Stomach (tissue), 8 donors: ENCODE measurements at regions not wholly inside any gene's neighbourhood (a gene's known extent, or its start where the extent isn't known, plus 50 kb on each side); places are given as distances from the start of the nearest gene placed in this dataset.
A peak's percentile ranks its signal among the peaks of the same experiment; 100 is the strongest.
"Not testable (repeated sequence)": the region's sequence is repeated elsewhere in the genome, so short reads cannot be mapped to it uniquely, and the experiment has no call there.

Experiments
- DNase-seq, 2 donors: peaks; one replicate each; pipeline versions ENCODE4 v3.0.0 to v3.0.0-alpha.2; 2013 to 2019
- H3K27ac ChIP-seq, 5 donors: fragments of 200-600 bp in 4 of 5; sonication (generic) in 4 of 5; one replicate each; pipeline ENCODE4 v1.5.1; 2013 to 2019; ENCODE audit warnings: mild to moderate bottlenecking in 1 of 5, moderate library complexity in 1 of 5
- H3K27me3 ChIP-seq, 3 donors: fragments of 200-600 bp; sonication (generic); one replicate each; pipeline ENCODE4 v1.5.1; 2017 to 2019; ENCODE audit warnings: mixed run types in 1 of 3
- H3K36me3 ChIP-seq, 4 donors: fragments of 200-600 bp; sonication (generic); 1 replicate in 3 of 4; 2 replicates in 1 of 4; pipeline ENCODE4 v1.5.1; 2016 to 2019
- H3K4me1 ChIP-seq, 4 donors: fragments of 200-600 bp; sonication (generic); one replicate each; pipeline ENCODE4 v1.5.1; 2016 to 2019
- H3K4me3 ChIP-seq, 4 donors: fragments of 200-600 bp; sonication (generic) in 3 of 4; one replicate each; pipeline ENCODE4 v1.5.1; 2016 to 2019; ENCODE audit warnings: mild to moderate bottlenecking in 1 of 4
- H3K9me3 ChIP-seq, 4 donors: fragments of 200-600 bp; sonication (generic); one replicate each; pipeline ENCODE4 v1.5.1; 2016 to 2019
- CTCF ChIP-seq, 7 experiments: fragments of 450-650 bp in 4 of 7; fragments of 200-600 bp in 3 of 7; sonication (generic) in 3 of 7; IDR thresholded peaks; one replicate each; pipeline ENCODE4 v1.5.1; 2016 to 2019; ENCODE audit warnings: antibody characterized with exemption in 7 of 7, control low read depth in 2 of 7, mild to moderate bottlenecking in 1 of 7
- EP300 ChIP-seq: sonication (generic); formaldehyde crosslinking; IDR thresholded peaks from one replicate; pipeline ENCODE4 v1.6.1; 2017; ENCODE audit warnings: antibody characterized with exemption
- POLR2A ChIP-seq, 4 donors: fragments of 450-650 bp; IDR thresholded peaks; one replicate each; pipeline ENCODE4 v1.6.1; 2016; ENCODE audit warnings: antibody characterized with exemption in 4 of 4, control low read depth in 2 of 4, mild to moderate bottlenecking in 1 of 4, moderate library complexity in 1 of 4
- POLR2AphosphoS5 ChIP-seq, 3 donors: sonication (generic); formaldehyde crosslinking; IDR thresholded peaks; one replicate each; pipeline ENCODE4 v1.6.1; 2016; ENCODE audit warnings: antibody characterized with exemption in 3 of 3
- WGBS, 5 donors: extraction: QIAGEN DNeasy Blood & Tissue Kit in 3 of 5; methylation state at CpG; one replicate each; pipeline versions ENCODE4 v1.1.5 to v1.1.7; 2013 to 2018; 5-methylcytosine and 5-hydroxymethylcytosine counted together
- intact Hi-C: fragments of 100-400 bp; cut with DNase I; formaldehyde crosslinking; loops from one replicate; pipeline ENCODE4 v1.15.1; 2023; ENCODE audit warnings: low total_unique reads
- donor health status: healthy with polysubstance abuse.
- donor health status: Bipolar disorder and iron deficiency.
- donor health status: healthy.

GRCh38 chr1:840592-840991, 83.1 kb upstream of the SAMD11 start:
- H3K27me3 ChIP-seq, H3K4me1 ChIP-seq, DNase-seq, intact Hi-C loops, H3K9me3 ChIP-seq, H3K27ac ChIP-seq, H3K4me3 ChIP-seq: not testable (repeated sequence)
- H3K36me3 ChIP-seq, result peaks cover 0 to 21% (median 18%) of the 10 kb centered on the region in 4 donors
- 85 to 94% (median 89%) methylated on average over 6 of the region's 6 CpGs for WGBS, 5 donors

- WGBS, 5 donors, result 73 to 88% (median 82%) methylated on average over 8 to 10 of the region's 15 CpGs
- H3K27me3 ChIP-seq, H3K9me3 ChIP-seq, H3K27ac ChIP-seq, H3K4me3 ChIP-seq, DNase-seq, intact Hi-C loops, H3K4me1 ChIP-seq: not testable (repeated sequence)
- peaks cover 0 to 21% (median 18%) of the 10 kb centered on the region in 4 donors for H3K36me3 ChIP-seq
These were observed 81.9 kb upstream of the SAMD11 start for GRCh38 chr1:841671-842425.

- H3K27me3 ChIP-seq, H3K4me3 ChIP-seq, H3K4me1 ChIP-seq, H3K9me3 ChIP-seq, DNase-seq, H3K27ac ChIP-seq, intact Hi-C loops: not testable (repeated sequence)
- 87 to 91% (median 90%) methylated on average over 6 to 10 of the region's 10 CpGs for WGBS, 5 donors
- H3K36me3 ChIP-seq, result peaks cover 0 to 28% (median 18%) of the 10 kb centered on the region in 4 donors
These were observed 80.9 kb upstream of the SAMD11 start for GRCh38 chr1:842799-843198.

- H3K4me3 ChIP-seq, intact Hi-C loops, DNase-seq, H3K27ac ChIP-seq, H3K27me3 ChIP-seq, H3K4me1 ChIP-seq, H3K9me3 ChIP-seq: not testable (repeated sequence)
- WGBS, 5 donors, result 90 to 97% (median 94%) methylated on average over 5 of the region's 5 CpGs
- peaks cover 0 to 40% (median 24%) of the 10 kb centered on the region in 4 donors for H3K36me3 ChIP-seq
These were observed 79.8 kb upstream of the SAMD11 start for GRCh38 chr1:843946-844345.

GRCh38 chr1:844472-845026, 79.2 kb upstream of the SAMD11 start:
- Histone ChIP-seq H3K27me3 (no peaks in the 10 kb centered on the region), H3K4me1 (no peaks in the 10 kb centered on the region), H3K36me3 (peaks cover 0 to 44% (median 26%) of the 10 kb centered on the region in 4 donors), H3K4me3 (no peak overlapping the region), H3K9me3 (no peaks in the 10 kb centered on the region), H3K27ac (no peak overlapping the region)
- intact Hi-C loops, result no loop called here
- no peak for TF ChIP-seq POLR2A (IDR thresholded peaks at IDR 0.05)
- no peak for TF ChIP-seq EP300
- no peak for TF ChIP-seq CTCF (IDR thresholded peaks at IDR 0.05)
- no peak for TF ChIP-seq POLR2AphosphoS5 (IDR thresholded peaks at IDR 0.05)
- WGBS, 5 donors, result 64 to 76% (median 68%) methylated on average over 12 to 13 of the region's 13 CpGs
- DNase-seq, result no peak

GRCh38 chr1:845641-846040, 78.1 kb upstream of the SAMD11 start:
- H3K36me3 ChIP-seq, result peaks cover 0 to 52% (median 28%) of the 10 kb centered on the region in 4 donors
- H3K27me3 ChIP-seq, intact Hi-C loops, H3K27ac ChIP-seq, H3K4me3 ChIP-seq, H3K9me3 ChIP-seq, H3K4me1 ChIP-seq: not testable (repeated sequence)
- WGBS, 5 donors, result 45 to 77% (median 62%) methylated on average over 2 to 3 of the region's 3 CpGs
- peak in 1 of 2 donors; percentile 38 for DNase-seq

- H3K9me3 ChIP-seq, H3K27ac ChIP-seq, H3K27me3 ChIP-seq, intact Hi-C loops, H3K4me3 ChIP-seq, H3K4me1 ChIP-seq, DNase-seq: not testable (repeated sequence)
- WGBS, 5 donors, result 77 to 90% (median 87%) methylated on average over 4 of the region's 4 CpGs
- peaks cover 0 to 44% (median 25%) of the 10 kb centered on the region in 4 donors for H3K36me3 ChIP-seq
These were observed 73.8 kb upstream of the SAMD11 start for GRCh38 chr1:849873-850272.

- H3K27ac ChIP-seq, intact Hi-C loops, H3K4me3 ChIP-seq, H3K9me3 ChIP-seq, H3K27me3 ChIP-seq, H3K4me1 ChIP-seq: not testable (repeated sequence)
- 86 to 94% (median 92%) methylated on average over 3 to 4 of the region's 4 CpGs for WGBS, 5 donors
- peaks cover 0 to 49% (median 29%) of the 10 kb centered on the region in 4 donors for H3K36me3 ChIP-seq
- peak in 1 of 2 donors; percentile 27 for DNase-seq
These were observed 73.4 kb upstream of the SAMD11 start for GRCh38 chr1:850318-850717.

GRCh38 chr1:851398-851797, 72.3 kb upstream of the SAMD11 start:
- H3K4me3 ChIP-seq, H3K4me1 ChIP-seq, H3K27ac ChIP-seq, H3K27me3 ChIP-seq, H3K9me3 ChIP-seq, DNase-seq, intact Hi-C loops: not testable (repeated sequence)
- 90 to 96% (median 93%) methylated on average over 6 to 13 of the region's 17 CpGs; no CpG with 5 or more reads in 1 of the 5 donors for WGBS, 5 donors
- peaks cover 0 to 52% (median 31%) of the 10 kb centered on the region in 4 donors for H3K36me3 ChIP-seq

GRCh38 chr1:851841-852240, 71.9 kb upstream of the SAMD11 start:
- H3K27me3 ChIP-seq, H3K9me3 ChIP-seq, H3K27ac ChIP-seq, H3K4me3 ChIP-seq, H3K4me1 ChIP-seq, intact Hi-C loops, DNase-seq: not testable (repeated sequence)
- H3K36me3 ChIP-seq, result peaks cover 0 to 52% (median 31%) of the 10 kb centered on the region in 4 donors
- 80 to 90% (median 83%) methylated on average over 8 to 9 of the region's 9 CpGs for WGBS, 5 donors
